Osteocyte (in vitro differentiated cells): ENCODE measurements at regions not wholly inside any gene's neighbourhood (a gene's known extent, or its start where the extent isn't known, plus 50 kb on each side); places are given as distances from the start of the nearest gene placed in this dataset.

Experiments
- DNase-seq: peaks from one replicate; pipeline ENCODE4 v3.0.0; 2021; ENCODE audit warnings: mixed read lengths; ENCODE audit not compliant: unreplicated experiment; ENCODE audit errors: extremely low spot score
- H3K27ac Mint-ChIP-seq: one replicate; pipeline ENCODE4 v1.8.0; 2021; ENCODE audit warnings: mild to moderate bottlenecking, mixed read lengths; ENCODE audit not compliant: unreplicated experiment
- H3K27me3 Mint-ChIP-seq: one replicate; pipeline ENCODE4 v1.8.0; 2021; ENCODE audit warnings: mixed read lengths; ENCODE audit not compliant: unreplicated experiment
- H3K36me3 Mint-ChIP-seq: one replicate; pipeline ENCODE4 v1.8.0; 2021; ENCODE audit warnings: mixed read lengths; ENCODE audit not compliant: unreplicated experiment
- H3K4me1 Mint-ChIP-seq: one replicate; pipeline ENCODE4 v1.8.0; 2021; ENCODE audit warnings: mixed read lengths; ENCODE audit not compliant: unreplicated experiment
- H3K4me3 Mint-ChIP-seq: one replicate; pipeline ENCODE4 v1.8.0; 2021; ENCODE audit warnings: mild to moderate bottlenecking, moderate library complexity, mixed read lengths; ENCODE audit not compliant: unreplicated experiment
- H3K9me3 Mint-ChIP-seq: one replicate; pipeline ENCODE4 v1.8.0; 2021; ENCODE audit warnings: mixed read lengths; ENCODE audit not compliant: unreplicated experiment
- CTCF ChIP-seq: fragments of 200-600 bp; sonication (generic); IDR thresholded peaks from 2 replicates; pipeline ENCODE4 v1.5.0; 2021; ENCODE audit warnings: antibody characterized with exemption, mild to moderate bottlenecking, moderate library complexity

- Mint-ChIP-seq H3K4me1 (peaks cover 5% of the 10 kb centered on the region), H3K36me3 (no peaks in the 10 kb centered on the region), H3K27ac (no peak overlapping the region), H3K4me3 (no peak overlapping the region), H3K9me3 (no peaks in the 10 kb centered on the region), H3K27me3 (peaks cover 2% of the 10 kb centered on the region)
- DNase-seq = no peak
- no peak for TF ChIP-seq CTCF
Measured at GRCh38 chr2:107168141-107168540, 282.2 kb upstream of the ST6GAL2 start.

GRCh38 chr2:107174171-107174570 lies 288.2 kb upstream of the ST6GAL2 start:
- H3K27me3 Mint-ChIP-seq = no peaks in the 10 kb centered on the region
- H3K27ac Mint-ChIP-seq = no peak overlapping the region
- no peak for DNase-seq
- no peaks in the 10 kb centered on the region for H3K9me3 Mint-ChIP-seq
- TF ChIP-seq CTCF = no peak
- H3K4me3 Mint-ChIP-seq = no peak overlapping the region
- no peaks in the 10 kb centered on the region for H3K36me3 Mint-ChIP-seq
- no peaks in the 10 kb centered on the region for H3K4me1 Mint-ChIP-seq

GRCh38 chr2:107182981-107183380 lies 297.0 kb upstream of the ST6GAL2 start:
- Mint-ChIP-seq H3K36me3 (no peaks in the 10 kb centered on the region), H3K4me1 (peaks cover 10% of the 10 kb centered on the region), H3K27me3 (no peaks in the 10 kb centered on the region), H3K27ac (no peak overlapping the region), H3K9me3 (no peaks in the 10 kb centered on the region), H3K4me3 (no peak overlapping the region)
- no peak for TF ChIP-seq CTCF
- DNase-seq = no peak

GRCh38 chr2:107187870-107188269 lies 301.9 kb upstream of the ST6GAL2 start:
- Mint-ChIP-seq H3K9me3 (peaks cover 5% of the 10 kb centered on the region), H3K4me3 (no peak overlapping the region)
- TF ChIP-seq CTCF = no peak

GRCh38 chr2:107195631-107196030 lies 309.7 kb upstream of the ST6GAL2 start:
- H3K4me3 Mint-ChIP-seq = no peak overlapping the region
- no peak for DNase-seq
- peaks cover 5% of the 10 kb centered on the region for H3K27me3 Mint-ChIP-seq
- H3K4me1 Mint-ChIP-seq = no peaks in the 10 kb centered on the region
- H3K36me3 Mint-ChIP-seq = no peaks in the 10 kb centered on the region
- H3K27ac Mint-ChIP-seq = no peak overlapping the region
- TF ChIP-seq CTCF = no peak
- no peaks in the 10 kb centered on the region for H3K9me3 Mint-ChIP-seq

More at GRCh38 chr2:107187870-107188269, 301.9 kb upstream of the ST6GAL2 start:
- Mint-ChIP-seq H3K27me3 (peaks cover 5% of the 10 kb centered on the region), H3K27ac (no peak overlapping the region), H3K36me3 (no peaks in the 10 kb centered on the region), H3K4me1 (peaks cover 10% of the 10 kb centered on the region)
- DNase-seq = no peak
